ENCODE measurements at regions not wholly inside any gene's neighbourhood (a gene's known extent, or its start where the extent isn't known, plus 50 kb on each side); places are given as distances from the start of the nearest gene placed in this dataset.

DNA sequence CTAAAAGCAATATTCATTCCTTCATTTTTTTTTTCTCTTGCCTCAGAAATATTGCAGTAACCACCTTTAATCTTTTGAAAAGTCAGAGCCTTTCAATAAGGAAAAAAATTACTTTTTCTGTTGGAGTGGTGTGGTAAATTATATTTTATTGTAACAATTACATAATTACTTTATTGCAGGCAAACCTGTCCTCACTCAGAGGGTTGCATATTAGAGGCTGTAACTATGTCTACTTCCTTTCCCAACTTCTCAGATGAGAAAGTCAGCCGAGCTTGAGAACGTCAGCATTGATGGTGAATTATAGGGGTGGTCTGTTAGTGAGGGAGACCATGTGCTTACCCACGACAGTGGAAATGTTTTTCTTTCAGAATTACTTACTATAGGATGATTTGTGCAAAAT is 611.8 kb downstream of the KIF4B start:
- TF ChIP-seq, protein P1, sequence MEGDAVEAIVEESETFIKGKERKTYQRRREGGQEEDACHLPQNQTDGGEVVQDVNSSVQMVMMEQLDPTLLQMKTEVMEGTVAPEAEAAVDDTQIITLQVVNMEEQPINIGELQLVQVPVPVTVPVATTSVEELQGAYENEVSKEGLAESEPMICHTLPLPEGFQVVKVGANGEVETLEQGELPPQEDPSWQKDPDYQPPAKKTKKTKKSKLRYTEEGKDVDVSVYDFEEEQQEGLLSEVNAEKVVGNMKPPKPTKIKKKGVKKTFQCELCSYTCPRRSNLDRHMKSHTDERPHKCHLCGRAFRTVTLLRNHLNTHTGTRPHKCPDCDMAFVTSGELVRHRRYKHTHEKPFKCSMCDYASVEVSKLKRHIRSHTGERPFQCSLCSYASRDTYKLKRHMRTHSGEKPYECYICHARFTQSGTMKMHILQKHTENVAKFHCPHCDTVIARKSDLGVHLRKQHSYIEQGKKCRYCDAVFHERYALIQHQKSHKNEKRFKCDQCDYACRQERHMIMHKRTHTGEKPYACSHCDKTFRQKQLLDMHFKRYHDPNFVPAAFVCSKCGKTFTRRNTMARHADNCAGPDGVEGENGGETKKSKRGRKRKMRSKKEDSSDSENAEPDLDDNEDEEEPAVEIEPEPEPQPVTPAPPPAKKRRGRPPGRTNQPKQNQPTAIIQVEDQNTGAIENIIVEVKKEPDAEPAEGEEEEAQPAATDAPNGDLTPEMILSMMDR (IDR thresholded peaks at IDR 0.05; ENCODE audit: low read depth, low read length): no peak
- no peak for DNase-seq (ENCODE audit: extremely low read depth, low read depth)

- no peak for DNase-seq (ENCODE audit: extremely low read depth, low read depth)
- TF ChIP-seq, protein P1 (IDR thresholded peaks at IDR 0.05; ENCODE audit: low read depth, low read length): no peak
Observed at GRCh38 chr5:155625897-155626543, 612.5 kb downstream of the KIF4B start.

GRCh38 chr5:155626592-155626991 is 613.0 kb downstream of the KIF4B start:
- DNase-seq (ENCODE audit: extremely low read depth, low read depth): no peak
- TF ChIP-seq, protein P1 (IDR thresholded peaks at IDR 0.05; ENCODE audit: low read depth, low read length): no peak

- TF ChIP-seq, protein P1 (IDR thresholded peaks at IDR 0.05; ENCODE audit: low read depth, low read length): no peak
- DNase-seq (ENCODE audit: extremely low read depth, low read depth): no peak
Observed at GRCh38 chr5:155628346-155628745, 614.8 kb downstream of the KIF4B start.

DNA sequence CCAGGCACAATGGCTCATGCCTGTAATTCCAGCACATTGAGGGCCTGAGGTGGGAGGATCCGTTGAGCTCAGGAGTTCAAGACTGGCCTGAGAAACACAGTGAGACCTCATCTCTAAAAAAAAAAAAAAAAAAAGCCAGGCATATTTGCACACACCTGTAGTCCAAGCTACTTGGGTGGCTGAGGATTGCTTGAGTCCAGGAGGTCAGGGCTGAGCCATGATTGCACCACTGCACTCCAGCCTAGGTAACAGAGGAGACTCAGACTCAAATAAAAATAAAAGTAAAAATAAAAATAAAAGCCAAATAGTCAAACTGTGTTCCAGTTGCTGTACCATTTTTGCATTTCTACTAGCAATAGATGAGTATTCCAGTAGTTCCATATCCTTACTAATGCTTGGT is 616.0 kb downstream of the KIF4B start:
- TF ChIP-seq, protein P1 (IDR thresholded peaks at IDR 0.05; ENCODE audit: low read depth, low read length): no peak
- no peak for DNase-seq (ENCODE audit: extremely low read depth, low read depth)

- no peak for DNase-seq (ENCODE audit: extremely low read depth, low read depth)
Observed at GRCh38 chr5:155631116-155631515, 617.6 kb downstream of the KIF4B start.

GRCh38 chr5:155633338-155633957 is 619.9 kb downstream of the KIF4B start:
- no peak for DNase-seq (ENCODE audit: extremely low read depth, low read depth)
- TF ChIP-seq, protein P1 (IDR thresholded peaks at IDR 0.05; ENCODE audit: low read depth, low read length): no peak

More at GRCh38 chr5:155631116-155631515, 617.6 kb downstream of the KIF4B start:
- TF ChIP-seq, protein P1 (IDR thresholded peaks at IDR 0.05; ENCODE audit: low read depth, low read length): no peak

Data from AG09319 (cell line).